Tibial nerve (tissue), 4 donors: ENCODE measurements at regions not wholly inside any gene's neighbourhood (a gene's known extent, or its start where the extent isn't known, plus 50 kb on each side); places are given as distances from the start of the nearest gene placed in this dataset.

Experiments used
- CTCF ChIP-seq, 5 experiments: fragments of 200-600 bp in 3 of 5; fragments of 450-650 bp in 2 of 5; sonication (generic) in 3 of 5; IDR thresholded peaks; one replicate each; pipeline ENCODE4 v1.5.1; 2016 to 2019; ENCODE audit warnings: antibody characterized with exemption in 5 of 5, mild to moderate bottlenecking in 3 of 5, moderate library complexity in 2 of 5
- EP300 ChIP-seq, 2 donors: sonication (generic); formaldehyde crosslinking; IDR thresholded peaks; one replicate each; pipeline ENCODE4 v1.6.1; 2017; ENCODE audit warnings: antibody characterized with exemption in 2 of 2, mild to moderate bottlenecking in 1 of 2
- POLR2A ChIP-seq, 2 donors: fragments of 450-650 bp; IDR thresholded peaks; one replicate each; pipeline ENCODE4 v1.6.1; 2017; ENCODE audit warnings: antibody characterized with exemption in 2 of 2, mild to moderate bottlenecking in 2 of 2, moderate library complexity in 2 of 2

- TF ChIP-seq EP300 (IDR thresholded peaks at IDR 0.05) (no peak), CTCF (IDR thresholded peaks at IDR 0.05) (no peak), POLR2A (IDR thresholded peaks at IDR 0.05) (no peak)
Measured at GRCh38 chr5:163755505-163755904, 250.1 kb downstream of the MAT2B start.
